Endothelial cell (in vitro differentiated cells): ENCODE measurements at regions not wholly inside any gene's neighbourhood (a gene's known extent, or its start where the extent isn't known, plus 50 kb on each side); places are given as distances from the start of the nearest gene placed in this dataset.

Experiments used
- DNase-seq: peaks from one replicate; pipeline ENCODE4 v3.0.0; 2021; ENCODE audit warnings: low spot score
- H3K27ac Mint-ChIP-seq: one replicate; pipeline ENCODE4 v1.8.0; 2021; ENCODE audit warnings: mixed read lengths, inconsistent platforms; ENCODE audit not compliant: unreplicated experiment
- H3K27me3 Mint-ChIP-seq: one replicate; pipeline ENCODE4 v1.8.0; 2021; ENCODE audit warnings: mild to moderate bottlenecking, moderate library complexity, mixed read lengths, inconsistent platforms; ENCODE audit not compliant: unreplicated experiment
- H3K36me3 Mint-ChIP-seq: one replicate; pipeline ENCODE4 v1.8.0; 2021; ENCODE audit warnings: mild to moderate bottlenecking, low read depth, mixed read lengths, inconsistent platforms; ENCODE audit not compliant: unreplicated experiment
- H3K4me1 Mint-ChIP-seq: one replicate; pipeline ENCODE4 v1.8.0; 2021; ENCODE audit warnings: mild to moderate bottlenecking, mixed read lengths, inconsistent platforms; ENCODE audit not compliant: unreplicated experiment
- H3K4me3 Mint-ChIP-seq: one replicate; pipeline ENCODE4 v1.8.0; 2021; ENCODE audit warnings: mild to moderate bottlenecking, mixed read lengths, inconsistent platforms; ENCODE audit not compliant: unreplicated experiment
- H3K9me3 Mint-ChIP-seq: one replicate; pipeline ENCODE4 v1.8.0; 2021; ENCODE audit warnings: mixed read lengths, inconsistent platforms; ENCODE audit not compliant: unreplicated experiment
- TF ChIP-seq, protein P1 (sequence below): fragments of 200-600 bp; sonication (generic); IDR thresholded peaks from one replicate; pipeline ENCODE4 v1.5.0; 2021; ENCODE audit warnings: antibody characterized with exemption; ENCODE audit not compliant: unreplicated experiment

DNA sequence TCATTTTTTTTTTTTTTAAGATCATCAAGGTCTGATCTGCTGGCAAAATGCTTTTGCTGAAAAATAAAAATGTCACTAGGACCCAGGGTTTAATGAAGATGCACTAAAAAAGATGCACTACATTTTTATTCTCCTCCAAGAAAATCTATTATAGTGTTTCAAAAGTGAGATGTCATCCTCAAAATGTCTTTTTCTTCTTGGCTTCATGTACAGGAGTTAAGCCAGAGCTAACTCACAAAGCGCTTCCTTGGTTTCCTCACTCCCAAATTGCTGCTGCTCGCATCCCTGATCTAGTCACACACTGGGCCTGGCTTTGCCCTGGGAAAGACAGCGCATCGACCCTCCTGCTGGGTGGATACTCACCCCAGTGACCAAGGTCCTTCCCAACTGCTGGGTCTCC is 113.4 kb upstream of the CCDC68 start:
- Mint-ChIP-seq H3K4me3 (no peak overlapping the region), H3K9me3 (no peaks in the 10 kb centered on the region), H3K27me3 (no peaks in the 10 kb centered on the region), H3K27ac (no peak overlapping the region), H3K4me1 (no peaks in the 10 kb centered on the region), H3K36me3 (no peaks in the 10 kb centered on the region)
- TF ChIP-seq, protein P1, sequence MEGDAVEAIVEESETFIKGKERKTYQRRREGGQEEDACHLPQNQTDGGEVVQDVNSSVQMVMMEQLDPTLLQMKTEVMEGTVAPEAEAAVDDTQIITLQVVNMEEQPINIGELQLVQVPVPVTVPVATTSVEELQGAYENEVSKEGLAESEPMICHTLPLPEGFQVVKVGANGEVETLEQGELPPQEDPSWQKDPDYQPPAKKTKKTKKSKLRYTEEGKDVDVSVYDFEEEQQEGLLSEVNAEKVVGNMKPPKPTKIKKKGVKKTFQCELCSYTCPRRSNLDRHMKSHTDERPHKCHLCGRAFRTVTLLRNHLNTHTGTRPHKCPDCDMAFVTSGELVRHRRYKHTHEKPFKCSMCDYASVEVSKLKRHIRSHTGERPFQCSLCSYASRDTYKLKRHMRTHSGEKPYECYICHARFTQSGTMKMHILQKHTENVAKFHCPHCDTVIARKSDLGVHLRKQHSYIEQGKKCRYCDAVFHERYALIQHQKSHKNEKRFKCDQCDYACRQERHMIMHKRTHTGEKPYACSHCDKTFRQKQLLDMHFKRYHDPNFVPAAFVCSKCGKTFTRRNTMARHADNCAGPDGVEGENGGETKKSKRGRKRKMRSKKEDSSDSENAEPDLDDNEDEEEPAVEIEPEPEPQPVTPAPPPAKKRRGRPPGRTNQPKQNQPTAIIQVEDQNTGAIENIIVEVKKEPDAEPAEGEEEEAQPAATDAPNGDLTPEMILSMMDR = no peak
- no peak for DNase-seq

- no peak overlapping the region for H3K27ac Mint-ChIP-seq
- H3K4me1 Mint-ChIP-seq = no peaks in the 10 kb centered on the region
- no peak for DNase-seq
- no peaks in the 10 kb centered on the region for H3K9me3 Mint-ChIP-seq
- no peak overlapping the region for H3K4me3 Mint-ChIP-seq
- no peaks in the 10 kb centered on the region for H3K36me3 Mint-ChIP-seq
- TF ChIP-seq, protein P1 = no peak
- H3K27me3 Mint-ChIP-seq = no peaks in the 10 kb centered on the region
Observed at GRCh38 chr18:55072181-55072580, 112.9 kb upstream of the CCDC68 start.

- Mint-ChIP-seq H3K36me3 (no peaks in the 10 kb centered on the region), H3K27ac (no peak overlapping the region), H3K4me3 (no peak overlapping the region), H3K4me1 (no peaks in the 10 kb centered on the region), H3K9me3 (no peaks in the 10 kb centered on the region), H3K27me3 (no peaks in the 10 kb centered on the region)
- DNase-seq = no peak
- TF ChIP-seq, protein P1 = no peak
Observed at GRCh38 chr18:55069497-55069896, 110.2 kb upstream of the CCDC68 start.

DNA sequence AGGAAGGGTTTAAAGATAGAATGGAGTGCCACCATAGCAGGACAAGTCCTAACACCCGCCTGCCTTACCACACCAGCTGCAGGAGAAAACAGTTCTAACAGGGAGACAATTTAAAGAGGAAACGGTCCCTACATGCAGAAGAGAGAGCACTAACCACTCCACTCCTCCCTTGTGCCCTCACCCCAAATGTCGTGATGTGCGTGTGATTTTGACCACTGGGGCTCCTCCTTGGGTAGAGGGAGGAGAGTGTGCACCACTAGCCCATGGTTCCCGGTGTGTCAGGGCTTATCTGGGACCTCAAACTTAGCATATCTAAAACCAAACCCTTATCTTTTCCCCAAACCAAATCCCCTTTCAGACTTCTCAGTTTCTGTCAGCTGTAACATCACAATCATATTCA is 105.5 kb upstream of the CCDC68 start:
- H3K4me3 Mint-ChIP-seq = no peak overlapping the region
- no peak for DNase-seq
- no peaks in the 10 kb centered on the region for H3K4me1 Mint-ChIP-seq
- TF ChIP-seq, protein P1 = no peak
- no peaks in the 10 kb centered on the region for H3K27me3 Mint-ChIP-seq
- no peak overlapping the region for H3K27ac Mint-ChIP-seq
- H3K36me3 Mint-ChIP-seq = no peaks in the 10 kb centered on the region
- no peaks in the 10 kb centered on the region for H3K9me3 Mint-ChIP-seq

DNA sequence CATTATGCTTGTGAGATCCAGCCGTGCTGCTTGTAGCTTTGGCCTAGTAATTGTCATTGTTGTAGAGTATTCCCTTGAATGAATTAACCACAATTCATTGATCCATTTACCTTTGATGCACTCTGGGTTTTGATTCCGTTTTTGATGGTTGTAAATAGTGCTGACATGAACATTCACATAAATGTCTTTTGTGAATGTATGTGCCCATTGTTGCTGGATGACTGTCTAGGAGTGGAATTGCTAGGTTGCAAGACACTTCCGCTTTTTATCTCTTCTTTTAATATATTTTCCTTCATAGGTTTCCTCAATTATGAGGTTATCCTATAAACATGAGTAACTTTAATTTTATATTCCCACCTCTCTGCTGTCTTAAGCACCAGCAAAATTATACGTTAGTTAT is 104.8 kb upstream of the CCDC68 start:
- Mint-ChIP-seq H3K27me3 (no peaks in the 10 kb centered on the region), H3K36me3 (no peaks in the 10 kb centered on the region)

More for the DNA sequence above, 104.8 kb upstream of the CCDC68 start:
- Mint-ChIP-seq H3K4me1 (no peaks in the 10 kb centered on the region), H3K27ac (no peak overlapping the region), H3K4me3 (no peak overlapping the region), H3K9me3 (no peaks in the 10 kb centered on the region)
- TF ChIP-seq, protein P1 = no peak
- no peak for DNase-seq
